GM18511 (cell line): ENCODE measurements at regions not wholly inside any gene's neighbourhood (a gene's known extent, or its start where the extent isn't known, plus 50 kb on each side); places are given as distances from the start of the nearest gene placed in this dataset.

Experiments used
- ATAC-seq: cut with Tn5 transposase; IDR thresholded peaks from one replicate; pipeline ENCODE4 v1.9.1; 2021; ENCODE audit warnings: mild to moderate bottlenecking, moderate library complexity; ENCODE audit not compliant: unreplicated experiment

DNA sequence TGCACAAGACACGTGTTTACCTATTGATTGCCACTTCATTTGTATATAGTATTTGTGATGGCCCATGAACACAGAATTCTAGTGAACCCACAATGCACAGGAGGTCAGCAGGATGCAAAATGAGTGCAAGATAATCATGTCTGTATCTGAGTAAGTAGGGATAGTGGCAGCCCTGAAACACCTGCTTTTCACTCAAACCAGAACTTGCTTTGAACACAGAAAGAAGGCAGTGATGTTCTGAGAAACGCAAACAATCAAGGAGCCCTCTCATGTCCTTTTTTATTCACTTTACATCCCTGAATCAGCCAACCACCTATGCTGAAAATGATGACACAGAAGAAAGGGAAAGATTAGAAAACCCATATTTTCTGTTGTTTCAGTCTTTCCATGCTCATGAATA, 170.4 kb upstream of the AVPR1A start:
- no peak for ATAC-seq

DNA sequence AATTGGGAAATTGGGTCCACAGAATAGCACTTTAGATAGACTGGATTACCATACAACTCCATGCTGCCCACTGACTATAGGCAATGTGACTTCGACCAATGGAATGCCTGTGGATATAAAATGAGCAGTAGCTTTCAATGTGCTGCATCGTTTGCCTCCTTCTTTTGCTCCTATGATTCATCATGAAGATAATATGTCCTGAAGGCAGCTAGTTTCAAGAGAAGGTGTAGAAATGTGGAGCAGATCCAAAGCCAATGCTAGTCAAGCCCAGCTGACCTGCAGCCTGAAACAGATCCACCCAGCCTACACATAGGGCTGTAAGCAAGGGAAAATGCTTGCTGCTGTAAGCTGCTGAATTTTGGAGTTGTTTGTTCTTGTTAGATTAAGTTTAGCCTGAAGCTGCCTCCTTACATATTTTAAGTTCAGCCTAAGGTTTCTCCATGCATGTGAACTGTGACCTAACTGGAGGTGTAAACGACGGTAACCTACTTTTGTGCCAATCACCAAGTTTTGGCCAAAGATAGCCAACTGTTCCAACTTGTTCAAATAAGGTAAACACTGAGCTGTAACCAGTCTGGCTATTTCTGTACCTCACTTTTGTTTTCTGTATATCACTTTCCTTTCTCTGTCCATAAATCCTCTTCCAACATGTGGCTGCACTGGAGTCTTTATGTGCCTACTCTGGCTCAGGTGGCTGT, 169.1 kb upstream of the AVPR1A start:
- no peak for ATAC-seq

- peak; percentile 92 for ATAC-seq
These were observed 168.4 kb upstream of the AVPR1A start for GRCh38 chr12:63319386-63319785.

DNA sequence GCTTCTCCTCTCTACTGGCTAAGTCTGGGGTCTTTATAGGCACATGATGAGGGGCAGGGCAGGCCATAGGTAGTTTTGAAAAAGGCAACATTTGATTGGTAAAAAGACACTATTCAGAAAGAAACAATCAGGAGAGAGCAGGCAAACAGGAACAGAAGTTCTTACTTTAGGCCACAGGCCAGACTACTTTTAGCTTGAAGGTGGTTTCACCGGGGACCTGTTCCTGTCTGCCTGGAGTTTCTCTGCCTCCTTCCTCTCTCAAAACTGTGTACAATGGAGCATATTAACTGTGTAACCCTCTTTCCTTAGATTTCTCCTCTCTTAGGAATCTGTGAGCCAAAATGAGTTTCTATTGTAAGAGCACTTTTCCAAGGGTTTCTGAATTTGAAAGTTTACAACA, 167.9 kb upstream of the AVPR1A start:
- peak; percentile 50 for ATAC-seq

DNA sequence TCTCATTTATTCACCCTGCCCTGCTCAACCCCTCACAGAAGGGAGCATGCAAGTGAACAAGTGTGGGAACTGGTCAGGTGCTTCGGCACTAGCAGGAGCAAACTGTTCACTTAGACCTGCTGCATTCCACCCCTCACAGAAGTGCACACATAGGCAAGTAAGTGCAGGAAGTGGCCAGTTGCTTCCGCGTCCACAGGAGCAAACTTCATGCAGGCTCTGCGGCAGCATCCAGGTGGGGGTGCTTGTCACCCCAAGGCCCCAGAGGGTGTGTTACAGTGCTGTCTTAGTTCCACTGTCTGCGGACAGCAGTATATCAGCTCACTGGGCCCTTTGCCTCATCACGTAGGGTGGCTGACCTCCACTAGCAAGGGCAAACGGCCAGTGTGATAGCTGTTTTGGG, 167.3 kb upstream of the AVPR1A start:
- ATAC-seq = no peak

GRCh38 chr12:63317880-63318279, 166.9 kb upstream of the AVPR1A start:
- no peak for ATAC-seq

DNA sequence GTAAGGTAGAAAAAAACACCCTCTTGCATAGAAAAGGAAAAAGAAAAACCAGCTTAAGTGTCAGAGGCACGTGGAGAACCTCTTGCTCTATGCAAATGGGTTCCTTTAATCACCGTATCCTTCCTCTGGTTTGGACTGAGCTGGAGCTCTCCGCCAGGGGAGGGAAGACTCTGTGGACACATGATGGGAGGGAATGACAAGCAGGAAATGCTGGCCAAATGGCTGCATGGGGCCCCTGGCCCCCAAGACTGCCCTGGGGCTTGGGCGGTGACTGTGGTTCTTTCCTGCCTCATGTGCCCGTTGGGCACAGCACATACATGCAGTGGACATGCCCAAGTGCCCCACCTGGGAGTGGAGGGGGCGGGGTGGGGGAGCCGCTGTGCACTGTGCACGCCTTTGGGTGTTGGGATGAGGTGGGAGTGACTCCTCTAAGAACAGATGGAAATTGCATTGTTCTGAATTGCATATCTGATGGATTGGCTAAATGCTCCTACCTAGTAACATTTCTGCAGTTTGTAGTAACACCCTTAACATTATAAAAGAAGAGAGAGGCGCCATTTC, 166.4 kb upstream of the AVPR1A start:
- ATAC-seq = no peak

- peak; percentile 70 for ATAC-seq
These were observed 162.1 kb upstream of the AVPR1A start for GRCh38 chr12:63313139-63313538.

DNA sequence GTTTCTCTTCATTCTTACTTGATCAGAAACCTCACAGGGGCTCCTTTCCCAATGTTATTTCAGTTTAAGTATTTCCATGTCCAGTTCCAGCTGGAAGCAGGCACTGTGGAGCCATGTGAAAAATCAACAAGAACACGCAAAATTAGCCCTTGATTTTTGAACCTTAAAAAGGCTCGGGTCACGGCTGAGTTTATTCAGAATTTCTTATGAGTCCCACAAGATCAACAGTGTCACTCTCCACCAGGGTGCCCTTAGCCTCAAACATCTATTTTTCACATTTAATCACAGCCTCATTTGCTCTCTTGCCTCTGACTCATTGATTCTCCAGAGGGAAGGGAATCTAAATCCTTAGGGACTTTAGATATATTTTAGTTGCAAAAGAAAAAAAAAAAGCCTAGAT, 157.7 kb upstream of the AVPR1A start:
- no peak for ATAC-seq

GRCh38 chr12:63307849-63308248, 156.8 kb upstream of the AVPR1A start:
- no peak for ATAC-seq

DNA sequence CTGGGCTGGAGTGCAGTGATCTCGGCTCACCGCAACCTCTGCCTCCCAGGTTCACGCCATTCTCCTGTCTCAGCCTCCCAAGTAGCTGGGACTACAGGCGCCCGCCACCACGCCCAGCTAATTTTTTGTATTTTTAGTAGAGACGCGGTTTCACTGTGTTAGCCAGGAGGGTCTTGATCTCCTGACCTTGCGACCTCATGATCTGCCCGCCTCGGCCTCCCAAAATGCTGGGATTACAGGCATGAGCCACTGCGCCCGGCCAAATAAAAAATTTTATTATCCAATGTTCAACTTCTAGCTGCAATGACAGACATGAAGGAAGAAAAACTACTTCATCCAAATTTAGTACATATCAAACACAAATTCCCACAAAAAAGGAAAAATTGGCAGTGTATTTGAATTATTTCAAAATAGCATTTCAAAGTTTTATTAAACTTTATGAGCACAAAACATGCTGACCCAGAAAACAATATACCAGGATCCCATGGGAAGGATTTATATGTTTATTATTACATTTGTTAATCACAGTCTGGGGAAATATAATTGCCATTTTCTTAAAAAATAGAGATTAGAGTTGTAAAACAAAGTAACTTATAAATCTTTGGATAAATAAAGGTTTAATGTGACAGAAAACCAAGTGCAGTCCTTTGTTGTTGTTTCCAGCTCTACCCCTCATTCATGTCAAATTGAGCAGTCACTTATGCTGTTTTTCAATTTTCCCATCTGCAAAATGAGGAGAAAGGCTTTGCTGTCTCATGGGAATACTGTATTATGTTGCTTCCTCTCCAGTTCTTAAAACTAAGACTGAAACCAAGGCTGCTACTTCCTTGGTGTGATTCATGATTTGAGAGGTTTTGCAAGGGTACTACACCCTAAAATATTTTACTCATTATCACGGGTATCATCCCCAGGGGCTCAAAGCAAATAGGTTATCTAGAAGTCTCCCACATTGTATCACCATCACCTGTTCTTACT, 155.2 kb upstream of the AVPR1A start:
- ATAC-seq = peak; percentile 45

DNA sequence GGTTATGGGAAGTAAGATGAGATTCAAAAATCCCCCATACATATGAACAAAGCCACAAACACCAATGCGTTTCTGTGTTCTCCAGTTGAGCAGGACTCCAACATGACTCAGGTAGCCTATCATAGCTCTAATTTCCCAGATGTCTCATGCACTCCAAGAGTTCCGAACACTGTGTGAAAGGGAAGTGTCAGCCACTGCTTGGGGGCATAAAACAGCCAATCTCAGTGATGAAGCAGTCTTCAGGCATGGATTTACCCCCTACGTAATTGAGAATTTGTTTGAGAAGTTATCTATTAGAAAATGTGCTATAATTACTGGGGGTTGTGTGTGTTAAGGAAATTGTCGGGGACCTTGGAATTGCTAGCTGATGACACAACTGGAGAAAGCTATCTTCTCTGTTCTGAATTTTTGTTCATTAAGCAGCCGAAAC, 153.9 kb upstream of the AVPR1A start:
- peak; percentile 31 for ATAC-seq

DNA sequence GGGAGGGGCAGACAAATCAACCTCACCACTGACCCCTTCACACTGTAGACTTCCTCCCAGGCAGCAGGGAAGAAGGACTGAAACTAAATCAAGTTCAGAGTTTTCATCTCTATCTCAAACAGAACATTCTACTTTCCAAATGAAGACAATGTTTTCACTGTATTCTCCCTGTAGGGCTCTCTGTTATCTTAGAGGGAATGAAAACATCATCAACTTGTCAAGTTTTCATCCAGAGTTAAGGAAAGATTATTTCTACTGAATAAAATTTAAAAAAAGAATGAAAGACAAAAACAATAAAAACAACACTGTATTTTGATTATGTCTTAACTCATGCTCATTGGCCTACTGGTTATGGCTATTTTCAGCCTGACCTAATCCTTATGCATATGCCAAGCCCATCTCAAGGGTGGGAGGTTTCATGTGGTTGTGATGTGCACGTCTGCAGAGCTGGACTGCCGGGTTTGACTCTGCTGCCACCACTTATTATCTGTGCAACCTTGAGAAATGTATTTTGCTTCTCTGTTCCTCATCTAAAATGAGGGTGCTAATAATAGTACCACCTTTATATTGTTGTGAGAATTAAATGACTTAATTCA, 152.0 kb upstream of the AVPR1A start:
- peak; percentile 32 for ATAC-seq

- peak; percentile 77 for ATAC-seq
These were observed 151.4 kb upstream of the AVPR1A start for GRCh38 chr12:63302269-63302940.

- no peak for ATAC-seq
These were observed 150.3 kb upstream of the AVPR1A start for GRCh38 chr12:63301311-63301710.

GRCh38 chr12:63298386-63298930, 147.5 kb upstream of the AVPR1A start:
- ATAC-seq = no peak

GRCh38 chr12:63294327-63294632, 143.3 kb upstream of the AVPR1A start:
- ATAC-seq = peak; percentile 93

- ATAC-seq = no peak
These were observed 141.6 kb upstream of the AVPR1A start for GRCh38 chr12:63292471-63293221.

GRCh38 chr12:63276537-63277365, 125.8 kb upstream of the AVPR1A start:
- ATAC-seq = peak; percentile 86
